ENCODE measurements at regions not wholly inside any gene's neighbourhood (a gene's known extent, or its start where the extent isn't known, plus 50 kb on each side); places are given as distances from the start of the nearest gene placed in this dataset.

DNA sequence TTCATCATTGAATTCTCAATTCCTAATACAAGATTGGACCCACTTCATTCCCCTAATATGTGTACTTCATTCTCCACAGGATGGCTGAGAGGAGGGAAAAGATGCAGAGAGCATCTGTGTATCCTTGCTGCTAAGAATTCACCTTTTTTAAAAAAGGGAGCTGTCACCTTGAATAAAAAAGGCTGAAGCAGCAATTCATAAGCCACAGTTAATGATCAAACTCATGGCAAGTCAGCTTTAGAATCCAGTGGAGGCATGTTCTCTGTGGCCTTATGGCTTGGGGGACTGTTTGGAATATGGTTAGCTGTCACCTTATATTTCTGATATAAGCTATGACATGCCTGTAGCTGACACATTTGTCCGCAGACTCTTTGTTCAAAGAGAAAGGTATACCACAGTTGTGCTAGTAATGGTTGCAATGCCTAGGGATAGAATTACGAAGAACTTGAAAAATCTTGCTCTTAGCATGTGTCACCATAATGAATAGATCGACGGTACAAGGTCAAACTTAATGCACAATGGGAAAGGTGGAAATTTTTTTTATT lies 256.8 kb upstream of the TNC start:
- TF ChIP-seq, protein P1, sequence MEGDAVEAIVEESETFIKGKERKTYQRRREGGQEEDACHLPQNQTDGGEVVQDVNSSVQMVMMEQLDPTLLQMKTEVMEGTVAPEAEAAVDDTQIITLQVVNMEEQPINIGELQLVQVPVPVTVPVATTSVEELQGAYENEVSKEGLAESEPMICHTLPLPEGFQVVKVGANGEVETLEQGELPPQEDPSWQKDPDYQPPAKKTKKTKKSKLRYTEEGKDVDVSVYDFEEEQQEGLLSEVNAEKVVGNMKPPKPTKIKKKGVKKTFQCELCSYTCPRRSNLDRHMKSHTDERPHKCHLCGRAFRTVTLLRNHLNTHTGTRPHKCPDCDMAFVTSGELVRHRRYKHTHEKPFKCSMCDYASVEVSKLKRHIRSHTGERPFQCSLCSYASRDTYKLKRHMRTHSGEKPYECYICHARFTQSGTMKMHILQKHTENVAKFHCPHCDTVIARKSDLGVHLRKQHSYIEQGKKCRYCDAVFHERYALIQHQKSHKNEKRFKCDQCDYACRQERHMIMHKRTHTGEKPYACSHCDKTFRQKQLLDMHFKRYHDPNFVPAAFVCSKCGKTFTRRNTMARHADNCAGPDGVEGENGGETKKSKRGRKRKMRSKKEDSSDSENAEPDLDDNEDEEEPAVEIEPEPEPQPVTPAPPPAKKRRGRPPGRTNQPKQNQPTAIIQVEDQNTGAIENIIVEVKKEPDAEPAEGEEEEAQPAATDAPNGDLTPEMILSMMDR (IDR thresholded peaks at IDR 0.05) = no peak
- TF ChIP-seq POLR2A (IDR thresholded peaks at IDR 0.05) (no peak), EP300 (IDR thresholded peaks at IDR 0.05) (no peak), POLR2AphosphoS5 (IDR thresholded peaks at IDR 0.05) (no peak)

All from upper lobe of left lung (tissue), 4 donors.